GM19395 (cell line): ENCODE measurements at regions not wholly inside any gene's neighbourhood (a gene's known extent, or its start where the extent isn't known, plus 50 kb on each side); places are given as distances from the start of the nearest gene placed in this dataset.

Experiments
- ATAC-seq: cut with Tn5 transposase; IDR thresholded peaks from one replicate; pipeline ENCODE4 v1.9.1; 2021; ENCODE audit warnings: mild to moderate bottlenecking, moderate library complexity; ENCODE audit not compliant: unreplicated experiment

DNA sequence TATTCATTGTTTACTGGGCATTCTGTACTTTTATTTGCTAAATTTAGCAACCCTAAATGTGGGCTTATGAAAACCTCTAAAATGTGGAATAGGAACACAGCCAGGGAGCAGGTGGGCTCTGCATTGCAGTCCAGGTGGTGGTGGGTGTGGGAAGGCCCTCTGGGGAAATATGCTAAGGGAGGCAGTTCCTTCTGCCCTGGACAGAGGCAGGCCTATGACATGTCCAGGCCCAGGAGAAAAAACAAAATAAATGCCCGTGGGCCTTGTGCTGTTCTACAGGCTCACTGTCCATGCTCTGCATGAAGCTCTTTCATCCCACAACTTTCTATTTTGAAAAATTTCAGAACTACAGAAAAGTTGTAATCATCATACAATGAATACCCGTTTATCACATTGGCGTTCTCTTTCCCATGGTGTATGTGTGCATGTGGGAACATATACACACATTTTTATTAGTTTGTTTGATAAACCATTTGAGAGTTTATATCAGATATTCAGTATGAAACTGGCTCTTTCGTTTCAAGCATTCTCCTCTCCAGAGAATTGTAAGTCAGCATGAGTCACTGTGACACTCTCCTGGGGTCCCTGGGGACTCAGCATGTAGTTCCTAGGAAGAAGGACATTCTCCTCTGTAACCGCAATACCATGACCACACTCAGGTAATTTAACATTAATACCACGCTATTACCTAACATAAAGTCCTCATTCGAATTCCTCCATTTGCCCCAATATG is 505.3 kb downstream of the COG6 start:
- ATAC-seq: no peak

DNA sequence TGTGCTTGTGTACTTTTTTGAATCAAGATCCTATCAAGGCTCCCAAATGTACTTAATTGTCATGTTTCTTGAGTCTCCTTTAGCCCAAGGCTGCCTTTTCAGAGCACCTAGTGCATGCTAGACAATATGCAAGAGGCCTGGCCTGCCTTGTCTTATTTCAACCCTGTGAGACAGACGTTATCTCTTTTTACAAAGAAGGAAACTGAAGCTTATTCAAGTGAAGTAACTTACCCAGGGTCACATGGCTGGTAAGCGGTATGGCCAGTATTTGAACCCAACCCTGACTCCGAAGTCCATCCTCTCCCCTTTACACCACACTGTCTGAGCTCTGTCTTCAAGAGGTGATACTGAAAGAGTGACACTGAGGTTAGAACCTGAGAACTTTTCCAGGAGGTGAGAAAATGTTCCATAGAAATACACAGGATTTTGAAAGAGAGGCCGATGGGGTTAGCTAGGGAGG is 505.1 kb downstream of the FOXO1 start:
- no peak for ATAC-seq

DNA sequence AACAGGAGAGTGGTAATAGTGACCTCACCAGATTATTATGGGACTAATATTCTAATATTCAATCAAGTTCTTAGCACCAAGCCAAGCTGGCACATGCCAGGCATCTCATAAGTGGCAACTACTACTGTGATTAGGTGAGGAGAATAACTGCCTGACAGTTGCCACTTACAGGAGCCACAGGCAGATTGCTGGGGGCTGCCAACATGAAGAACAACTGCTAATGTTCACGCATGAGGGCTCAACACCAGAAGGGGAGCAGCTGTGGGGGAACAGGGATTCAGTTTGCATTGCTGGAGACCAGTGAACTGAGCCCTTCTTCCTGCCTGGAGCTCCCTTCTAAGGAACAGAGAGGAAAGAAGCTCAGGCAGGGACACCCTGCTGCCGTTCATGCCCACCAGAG is 504.5 kb downstream of the FOXO1 start:
- ATAC-seq: no peak

GRCh38 chr13:40163066-40164000 is 503.1 kb downstream of the FOXO1 start:
- no peak for ATAC-seq

GRCh38 chr13:40164133-40164532 is 502.3 kb downstream of the FOXO1 start:
- no peak for ATAC-seq

DNA sequence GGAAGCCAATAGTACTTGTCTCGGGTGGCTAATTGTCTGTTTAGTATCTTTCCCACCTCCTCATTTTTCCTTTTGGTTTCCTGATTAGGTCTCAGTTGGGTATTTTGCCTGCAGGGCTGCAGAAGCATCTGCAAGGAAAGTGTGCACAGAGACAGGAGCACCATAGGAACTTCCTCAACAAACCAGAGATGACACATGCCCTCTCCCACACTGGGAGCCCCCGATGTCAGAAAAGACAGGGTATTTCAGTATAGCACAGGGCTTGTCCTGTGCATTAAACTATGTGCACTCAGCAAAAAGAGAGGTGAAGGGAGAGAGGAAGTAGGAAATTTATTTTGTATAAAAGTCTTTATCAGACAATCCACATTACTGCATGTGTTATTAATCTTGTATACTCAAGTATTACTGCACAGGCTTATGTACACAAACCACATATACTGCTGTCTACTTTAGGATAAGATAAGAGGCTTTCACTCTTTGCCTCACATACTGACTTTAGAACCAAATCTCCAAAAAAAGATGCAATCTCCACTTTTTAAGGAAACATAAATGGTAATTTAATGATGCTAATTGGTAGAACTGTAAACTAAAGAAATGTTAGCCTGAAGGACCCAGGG is 501.0 kb downstream of the FOXO1 start:
- ATAC-seq: no peak

GRCh38 chr13:40167327-40167726 is 499.1 kb downstream of the FOXO1 start:
- ATAC-seq: no peak

DNA sequence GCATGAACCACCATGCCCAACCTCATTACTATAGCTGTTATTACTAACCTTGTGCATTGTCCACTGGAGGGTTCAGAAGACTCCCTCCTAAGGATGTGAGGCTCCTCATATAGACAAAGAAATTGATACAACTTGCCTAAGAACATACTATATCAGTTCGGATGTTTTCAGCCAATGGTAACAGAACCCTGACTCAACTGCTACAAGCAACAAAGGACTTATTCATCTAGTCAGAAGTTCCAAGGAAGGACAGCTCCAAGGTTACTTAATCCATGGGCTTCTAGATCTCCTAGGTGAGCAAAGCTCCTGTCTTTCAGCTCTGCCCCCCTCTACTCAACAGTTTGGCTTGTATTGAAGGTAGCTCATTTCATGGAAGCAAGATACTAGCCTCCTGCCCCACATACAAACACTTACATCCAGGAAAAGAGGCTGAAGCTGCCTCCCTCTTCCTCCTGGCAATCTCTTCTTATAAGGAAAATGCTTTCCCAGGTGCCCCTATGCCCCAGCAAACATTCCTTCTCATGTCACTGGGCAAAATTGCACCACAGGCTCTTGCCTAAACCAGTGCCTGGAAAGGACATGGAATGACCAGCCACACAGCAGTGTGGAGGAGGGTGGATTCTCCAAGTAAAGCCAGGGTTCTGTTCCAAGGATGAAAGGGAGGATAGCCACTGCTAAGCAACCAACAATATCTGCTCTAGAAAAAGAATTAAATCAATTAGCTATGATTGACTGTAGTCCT is 497.8 kb downstream of the FOXO1 start:
- no peak for ATAC-seq

DNA sequence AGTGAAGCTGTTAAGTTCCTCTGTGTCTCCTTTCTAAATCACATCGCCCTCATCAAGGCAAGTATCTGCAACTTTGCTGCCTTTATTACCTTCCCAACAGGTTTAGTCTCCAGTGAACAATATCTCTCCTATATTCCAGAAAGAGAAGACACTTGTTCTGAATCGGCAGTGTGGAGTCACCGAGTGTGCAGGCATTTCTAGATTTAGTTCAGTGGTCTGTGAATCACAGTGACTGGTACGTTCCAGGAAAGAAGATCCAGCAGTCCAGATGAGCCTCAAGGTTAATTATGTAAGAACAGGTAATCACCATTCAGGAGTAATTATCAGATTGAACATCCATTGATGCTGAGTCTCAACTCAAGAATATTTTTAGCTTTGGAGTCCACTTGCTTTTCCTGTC is 497.0 kb downstream of the FOXO1 start:
- ATAC-seq: no peak

- no peak for ATAC-seq
These were observed 496.4 kb downstream of the FOXO1 start for GRCh38 chr13:40170091-40170490.

- ATAC-seq: no peak
These were observed 495.5 kb downstream of the FOXO1 start for GRCh38 chr13:40170982-40171381.

DNA sequence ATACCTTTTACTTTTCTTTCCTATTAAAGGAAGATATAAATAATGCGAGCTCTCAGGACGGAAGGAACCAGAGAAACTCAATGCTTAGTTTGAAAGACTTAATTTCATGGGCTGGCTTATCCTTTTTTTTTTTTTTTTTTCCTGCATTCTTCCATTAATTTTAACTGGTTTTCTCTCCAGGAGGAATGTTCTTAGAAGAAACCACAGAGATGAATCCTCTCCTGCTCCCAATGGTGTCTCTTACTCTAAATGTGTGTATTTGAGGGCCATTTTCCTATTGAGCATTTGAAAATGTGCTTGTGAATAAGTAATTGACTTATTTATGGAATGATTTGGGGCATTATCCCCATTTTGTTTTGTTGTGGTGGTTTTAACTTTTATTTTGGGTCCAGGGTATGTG is 494.9 kb downstream of the FOXO1 start:
- ATAC-seq: no peak

DNA sequence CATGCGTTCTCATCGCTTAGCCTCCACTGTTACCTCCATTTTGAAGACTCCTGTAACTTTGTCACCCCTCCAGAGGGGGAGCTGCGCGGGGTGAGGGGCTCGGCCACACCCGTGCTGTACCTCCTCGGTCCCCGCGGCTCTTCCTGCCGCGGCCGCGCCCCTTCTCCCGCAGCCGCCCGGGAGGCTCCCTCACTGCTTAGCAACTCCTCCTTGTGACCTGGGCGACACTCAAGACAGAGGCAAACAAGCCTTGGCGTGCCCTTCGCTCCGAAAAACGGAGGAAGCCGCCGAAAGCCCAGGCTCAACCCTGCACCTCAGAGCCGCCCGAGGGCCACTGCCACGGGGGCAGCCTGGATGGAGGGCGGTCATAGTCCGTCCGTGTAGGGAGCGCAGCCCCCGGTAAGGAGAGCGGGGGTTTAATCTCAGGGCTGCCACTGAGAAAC is 494.3 kb downstream of the FOXO1 start:
- no peak for ATAC-seq

- no peak for ATAC-seq
These were observed 493.6 kb downstream of the FOXO1 start for GRCh38 chr13:40172878-40173277.

- ATAC-seq: no peak
These were observed 490.8 kb downstream of the FOXO1 start for GRCh38 chr13:40175639-40176038.

- ATAC-seq: no peak
These were observed 490.2 kb downstream of the FOXO1 start for GRCh38 chr13:40176242-40176641.

GRCh38 chr13:40178130-40178529 is 488.3 kb downstream of the FOXO1 start:
- ATAC-seq: no peak

GRCh38 chr13:40179445-40180281 is 486.8 kb downstream of the FOXO1 start:
- ATAC-seq: no peak

DNA sequence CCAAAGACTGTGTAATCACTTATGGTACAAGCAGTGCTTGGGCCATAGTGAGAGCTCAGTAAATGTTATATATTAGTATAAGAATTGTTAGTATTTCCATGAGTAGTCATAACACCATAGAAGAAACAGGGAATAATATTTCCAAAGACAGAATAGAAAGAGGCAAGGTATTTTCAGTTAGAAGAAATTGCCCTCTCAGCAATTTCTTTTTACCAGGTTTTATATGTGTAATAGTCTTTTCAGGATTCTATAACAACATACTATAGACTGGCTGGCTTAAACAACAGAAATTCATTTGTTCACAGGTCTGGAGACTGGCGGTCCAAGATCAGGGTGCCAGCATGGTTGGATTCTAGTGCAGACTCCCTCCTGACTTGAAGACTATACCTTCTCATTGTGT is 485.7 kb downstream of the FOXO1 start:
- ATAC-seq: no peak
